H9 (cell line): ENCODE measurements at regions not wholly inside any gene's neighbourhood (a gene's known extent, or its start where the extent isn't known, plus 50 kb on each side); places are given as distances from the start of the nearest gene placed in this dataset.

Experiments used
- DNase-seq: peaks from one replicate; pipeline ENCODE4 v3.0.0-alpha.2; 2017
- H2AFZ ChIP-seq: one replicate; pipeline ENCODE4 v1.6.1; 2013; ENCODE audit warnings: mild to moderate bottlenecking, low read length, control low read depth, moderate library complexity
- H2AK5ac ChIP-seq: 2 replicates; pipeline ENCODE4 v1.6.1; 2013; ENCODE audit warnings: low read length, control low read depth, mixed read lengths; ENCODE audit not compliant: insufficient read length
- H2BK120ac ChIP-seq: one replicate; pipeline ENCODE4 v1.6.1; 2013; ENCODE audit warnings: low read depth, mild to moderate bottlenecking, low read length, control low read depth, inconsistent platforms; ENCODE audit not compliant: poor library complexity, severe bottlenecking
- H2BK12ac ChIP-seq: 2 replicates; pipeline ENCODE4 v1.6.1; 2013; ENCODE audit warnings: low read length, control low read depth, mixed read lengths, low read depth; ENCODE audit not compliant: insufficient read length
- H2BK15ac ChIP-seq: 2 replicates; pipeline ENCODE4 v1.6.1; 2013; ENCODE audit warnings: low read depth, low read length, control low read depth
- H2BK20ac ChIP-seq: one replicate; pipeline ENCODE4 v1.6.1; 2013; ENCODE audit warnings: low read depth, mild to moderate bottlenecking, low read length, control low read depth, inconsistent platforms; ENCODE audit not compliant: poor library complexity, severe bottlenecking
- H2BK5ac ChIP-seq: 2 replicates; pipeline ENCODE4 v1.6.1; 2013; ENCODE audit warnings: low read length, control low read depth, mixed read lengths; ENCODE audit not compliant: insufficient read length
- H3K14ac ChIP-seq: 2 replicates; pipeline ENCODE4 v1.6.1; 2013; ENCODE audit warnings: low read length, control low read depth; ENCODE audit not compliant: insufficient read depth
- H3K18ac ChIP-seq: 2 replicates; pipeline ENCODE4 v1.6.1; 2013; ENCODE audit warnings: low read depth, mild to moderate bottlenecking, mixed read lengths, low read length, control low read depth; ENCODE audit not compliant: insufficient read length
- H3K23ac ChIP-seq: 2 replicates; pipeline ENCODE4 v1.6.1; 2013; ENCODE audit warnings: low read length, control low read depth, mixed read lengths, low read depth; ENCODE audit not compliant: insufficient read length
- H3K23me2 ChIP-seq: 2 replicates; pipeline ENCODE4 v1.6.1; 2013; ENCODE audit warnings: low read depth, mild to moderate bottlenecking, mixed read lengths, low read length, control low read depth; ENCODE audit not compliant: insufficient read length, poor library complexity, severe bottlenecking
- H3K27ac ChIP-seq: 2 replicates; pipeline ENCODE4 v1.5.1; 2013; ENCODE audit warnings: low read length, control low read depth, mixed read lengths, low read depth; ENCODE audit not compliant: insufficient read length
- H3K27me3 ChIP-seq: 2 replicates; pipeline ENCODE4 v1.6.1; 2013; ENCODE audit warnings: low read length, control low read depth, inconsistent platforms; ENCODE audit not compliant: insufficient read depth
- H3K4ac ChIP-seq: 2 replicates; pipeline ENCODE4 v1.6.1; 2013; ENCODE audit warnings: low read depth, mild to moderate bottlenecking, control low read depth, inconsistent platforms, low read length, moderate library complexity
- H3K4me1 ChIP-seq: 2 replicates; pipeline ENCODE4 v1.6.1; 2013; ENCODE audit warnings: low read length, control low read depth, inconsistent platforms; ENCODE audit not compliant: insufficient read depth
- H3K4me2 ChIP-seq: 2 replicates; pipeline ENCODE4 v1.6.1; 2013; ENCODE audit warnings: low read length, control low read depth, mixed read lengths; ENCODE audit not compliant: insufficient read length, insufficient read depth
- H3K56ac ChIP-seq: 2 replicates; pipeline ENCODE4 v1.6.1; 2013; ENCODE audit warnings: low read depth, mild to moderate bottlenecking, mixed read lengths, low read length, control low read depth; ENCODE audit not compliant: insufficient read length
- H3K79me1 ChIP-seq: 2 replicates; pipeline ENCODE4 v1.6.1; 2013; ENCODE audit warnings: low read depth, mild to moderate bottlenecking, moderate library complexity, low read length, control low read depth, inconsistent platforms; ENCODE audit not compliant: insufficient read depth, poor library complexity, severe bottlenecking
- H3K79me2 ChIP-seq: 2 replicates; pipeline ENCODE4 v1.6.1; 2013; ENCODE audit warnings: low read length, control low read depth, inconsistent platforms; ENCODE audit not compliant: insufficient read depth
- H3K9ac ChIP-seq: 2 replicates; pipeline ENCODE4 v1.6.1; 2013; ENCODE audit warnings: low read length, control low read depth, mixed read lengths; ENCODE audit not compliant: insufficient read length; ENCODE audit errors: extremely low read depth
- H3K9me3 ChIP-seq: one replicate; pipeline ENCODE4 v1.6.1; 2013; ENCODE audit warnings: low read depth, low read length, inconsistent platforms; ENCODE audit not compliant: control insufficient read depth
- H3T11ph ChIP-seq: one replicate; pipeline ENCODE4 v1.6.1; 2013; ENCODE audit warnings: mild to moderate bottlenecking, low read length, control low read depth, inconsistent platforms
- H4K20me1 ChIP-seq: one replicate; pipeline ENCODE4 v1.6.1; 2013; ENCODE audit not compliant: control insufficient read depth, insufficient read length, insufficient read depth
- H4K5ac ChIP-seq: 2 replicates; pipeline ENCODE4 v1.6.1; 2013; ENCODE audit warnings: low read depth, mild to moderate bottlenecking, mixed read lengths, low read length, control low read depth; ENCODE audit not compliant: insufficient read length
- H4K8ac ChIP-seq: replicated peaks from 2 replicates; pipeline ENCODE4 v1.6.1; 2013; ENCODE audit warnings: low read length, control low read depth, mixed read lengths, low read depth; ENCODE audit not compliant: insufficient read length
- H4K91ac ChIP-seq: 2 replicates; pipeline ENCODE4 v1.6.1; 2013; ENCODE audit warnings: low read depth, mild to moderate bottlenecking, moderate library complexity, mixed read lengths, low read length, control low read depth; ENCODE audit not compliant: insufficient read length
- H3K27ac Mint-ChIP-seq, 3 experiments: 2 replicates in 2 of 3; 3 replicates in 1 of 3; pipeline ENCODE4 v1.8.0; 2020 to 2021; ENCODE audit warnings: mixed read lengths in 3 of 3, mild to moderate bottlenecking in 1 of 3, moderate library complexity in 1 of 3
- H3K27me3 Mint-ChIP-seq: 2 replicates; pipeline ENCODE4 v1.8.0; 2021; ENCODE audit warnings: low read depth, mild to moderate bottlenecking, moderate library complexity, mixed read lengths
- H3K36me3 Mint-ChIP-seq, 3 experiments: 2 replicates in 2 of 3; 3 replicates in 1 of 3; pipeline ENCODE4 v1.8.0; 2020 to 2021; ENCODE audit warnings: low read depth in 3 of 3, mixed read lengths in 3 of 3; ENCODE audit not compliant: insufficient read depth in 1 of 3
- H3K4me1 Mint-ChIP-seq, 2 experiments: 2 replicates each; pipeline ENCODE4 v1.8.0; 2020; ENCODE audit warnings: mixed read lengths in 2 of 2
- H3K4me3 Mint-ChIP-seq, 2 experiments: 2 replicates in 1 of 2; 3 replicates in 1 of 2; pipeline ENCODE4 v1.8.0; 2020 to 2021; ENCODE audit warnings: mild to moderate bottlenecking in 2 of 2, mixed read lengths in 2 of 2, moderate library complexity in 1 of 2
- H3K9me3 Mint-ChIP-seq, 2 experiments: 2 replicates in 1 of 2; 3 replicates in 1 of 2; pipeline ENCODE4 v1.8.0; 2020; ENCODE audit warnings: mild to moderate bottlenecking in 2 of 2, mixed read lengths in 2 of 2, moderate library complexity in 1 of 2
- WGBS: extraction: QIAGEN DNeasy Blood & Tissue Kit; methylation state at CpG from one replicate; pipeline ENCODE4 v1.1.7; 2013; ENCODE audit warnings: missing lambda C conversion rate, low lambda C conversion rate, mixed read lengths; ENCODE audit not compliant: insufficient read length; ENCODE audit errors: extremely low coverage; 5-methylcytosine and 5-hydroxymethylcytosine counted together
- TF ChIP-seq, protein P1 (sequence below): fragments of 200-600 bp; sonication (generic); conservative IDR thresholded peaks from 3 replicates; pipeline ENCODE4 v1.8.0; 2021; ENCODE audit warnings: antibody characterized with exemption, mild to moderate bottlenecking

DNA sequence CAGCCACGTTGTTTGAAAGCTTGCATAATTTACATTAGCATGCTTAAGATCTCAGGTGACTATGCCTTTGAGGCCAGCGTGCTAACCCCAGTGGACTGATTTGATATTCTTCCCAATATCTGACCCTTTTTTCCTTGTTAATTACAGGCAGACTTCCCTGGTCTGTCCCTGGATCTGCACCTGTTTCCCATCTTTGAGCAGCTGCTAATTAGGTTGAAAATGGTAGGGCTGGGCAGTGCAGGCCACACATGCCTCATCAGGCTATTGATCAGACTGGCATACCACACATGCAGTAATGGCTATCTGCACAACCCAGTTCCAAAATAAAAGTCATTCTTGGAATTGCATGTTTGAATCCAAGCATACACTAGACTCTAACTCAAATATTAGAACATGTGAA, 164.3 kb upstream of the TFAP2D start:
- DNase-seq, result no peak
- Histone ChIP-seq H2BK12ac (no peak overlapping the region), H3K14ac (no peak overlapping the region), H3K23ac (no peak overlapping the region), H4K5ac (no peak overlapping the region), H3T11ph (no peak overlapping the region), H4K91ac (no peak overlapping the region), H4K20me1 (no peaks in the 10 kb centered on the region), H3K27me3 (no peaks in the 10 kb centered on the region), H2BK20ac (no peak overlapping the region), H3K79me1 (no peaks in the 10 kb centered on the region), H2BK15ac (no peak overlapping the region), H2BK120ac (no peak overlapping the region), H3K4ac (no peak overlapping the region), H3K56ac (no peak overlapping the region), H3K4me1 (no peaks in the 10 kb centered on the region), H3K79me2 (no peaks in the 10 kb centered on the region), H3K9me3 (no peaks in the 10 kb centered on the region), H3K27ac (no peak overlapping the region), H3K18ac (no peak overlapping the region), H3K4me2 (no peak overlapping the region), H4K8ac (no peak overlapping the region), H2BK5ac (no peak overlapping the region), H3K9ac (no peak overlapping the region), H2AK5ac (no peak overlapping the region), H2AFZ (no peak overlapping the region), H3K23me2 (no peaks in the 10 kb centered on the region)
- Mint-ChIP-seq H3K4me3 (no peak overlapping the region), H3K36me3 (no peaks in the 10 kb centered on the region), H3K27me3 (no peaks in the 10 kb centered on the region), H3K4me1 (no peaks in the 10 kb centered on the region), H3K9me3 (no peaks in the 10 kb centered on the region), H3K27ac (no peak overlapping the region)
- TF ChIP-seq, protein P1, sequence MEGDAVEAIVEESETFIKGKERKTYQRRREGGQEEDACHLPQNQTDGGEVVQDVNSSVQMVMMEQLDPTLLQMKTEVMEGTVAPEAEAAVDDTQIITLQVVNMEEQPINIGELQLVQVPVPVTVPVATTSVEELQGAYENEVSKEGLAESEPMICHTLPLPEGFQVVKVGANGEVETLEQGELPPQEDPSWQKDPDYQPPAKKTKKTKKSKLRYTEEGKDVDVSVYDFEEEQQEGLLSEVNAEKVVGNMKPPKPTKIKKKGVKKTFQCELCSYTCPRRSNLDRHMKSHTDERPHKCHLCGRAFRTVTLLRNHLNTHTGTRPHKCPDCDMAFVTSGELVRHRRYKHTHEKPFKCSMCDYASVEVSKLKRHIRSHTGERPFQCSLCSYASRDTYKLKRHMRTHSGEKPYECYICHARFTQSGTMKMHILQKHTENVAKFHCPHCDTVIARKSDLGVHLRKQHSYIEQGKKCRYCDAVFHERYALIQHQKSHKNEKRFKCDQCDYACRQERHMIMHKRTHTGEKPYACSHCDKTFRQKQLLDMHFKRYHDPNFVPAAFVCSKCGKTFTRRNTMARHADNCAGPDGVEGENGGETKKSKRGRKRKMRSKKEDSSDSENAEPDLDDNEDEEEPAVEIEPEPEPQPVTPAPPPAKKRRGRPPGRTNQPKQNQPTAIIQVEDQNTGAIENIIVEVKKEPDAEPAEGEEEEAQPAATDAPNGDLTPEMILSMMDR, result no peak
- no CpG with 5 or more reads among the region's 2 CpGs for WGBS
